ENCODE measurements at regions not wholly inside any gene's neighbourhood (a gene's known extent, or its start where the extent isn't known, plus 50 kb on each side); places are given as distances from the start of the nearest gene placed in this dataset.
"Not testable (repeated sequence)": the region's sequence is repeated elsewhere in the genome, so short reads cannot be mapped to it uniquely, and the experiment has no call there.

GRCh38 chr11:49499117-49499516, 290.7 kb upstream of the FOLH1 start:
- Histone ChIP-seq H3K4me3 (no peak overlapping the region), H3K36me3 (no peaks in the 10 kb centered on the region), H3K27me3 (no peaks in the 10 kb centered on the region), H3K9me3 (peaks cover 0 to 7% (median 0%) of the 10 kb centered on the region in 4 donors), H3K27ac (no peak overlapping the region), H3K4me1 (no peaks in the 10 kb centered on the region)
- WGBS, 2 donors: 58 to 61% methylated on average over 3 of the region's 3 CpGs
- TF ChIP-seq CTCF (IDR thresholded peaks at IDR 0.05) (no peak), EP300 (IDR thresholded peaks at IDR 0.05) (no peak), POLR2A (IDR thresholded peaks at IDR 0.05) (no peak)
- DNase-seq (ENCODE audit: low spot score in 2 of 2): no peak

DNA sequence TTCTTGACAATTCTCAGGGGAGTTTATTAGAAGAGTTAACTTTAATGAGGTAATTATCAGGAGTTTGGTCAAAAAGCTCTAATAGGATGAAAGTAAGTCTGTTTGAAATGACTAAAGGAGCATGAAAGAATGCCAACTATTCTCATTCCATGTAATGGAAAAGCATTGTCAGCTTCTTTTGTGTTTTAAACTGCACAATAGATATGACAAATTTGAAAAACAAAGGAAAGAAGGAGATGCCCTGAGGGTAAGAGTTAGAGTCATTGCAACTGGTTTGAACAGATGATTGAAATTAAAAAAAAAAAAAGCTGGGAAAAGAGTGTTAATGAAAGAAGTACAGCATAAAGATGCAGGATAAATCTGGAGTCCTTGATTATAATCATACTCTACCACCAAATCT, 296.8 kb upstream of the FOLH1 start:
- Histone ChIP-seq H3K27me3 (no peaks in the 10 kb centered on the region), H3K4me3 (no peak overlapping the region), H3K36me3 (no peaks in the 10 kb centered on the region), H3K4me1 (no peaks in the 10 kb centered on the region), H3K9me3 (peaks cover 0 to 7% (median 0%) of the 10 kb centered on the region in 4 donors), H3K27ac (no peak overlapping the region)
- TF ChIP-seq POLR2A (IDR thresholded peaks at IDR 0.05) (no peak), EP300 (IDR thresholded peaks at IDR 0.05) (no peak), CTCF (IDR thresholded peaks at IDR 0.05) (no peak)
- DNase-seq (ENCODE audit: low spot score in 2 of 2): no peak

- not testable (repeated sequence) for H3K27me3 ChIP-seq, H3K4me3 ChIP-seq, H3K27ac ChIP-seq, H3K36me3 ChIP-seq, H3K4me1 ChIP-seq, H3K9me3 ChIP-seq
- DNase-seq (ENCODE audit: low spot score in 2 of 2): peak in 1 of 2 donors; percentile 19
- peak; percentile 46 to 57 (median 50) for TF ChIP-seq CTCF (IDR thresholded peaks at IDR 0.05)
- 18 to 20% methylated on average over 1 of the region's 1 CpG for WGBS, 2 donors
Measured at GRCh38 chr11:49526240-49526829, 317.9 kb upstream of the FOLH1 start.

DNA sequence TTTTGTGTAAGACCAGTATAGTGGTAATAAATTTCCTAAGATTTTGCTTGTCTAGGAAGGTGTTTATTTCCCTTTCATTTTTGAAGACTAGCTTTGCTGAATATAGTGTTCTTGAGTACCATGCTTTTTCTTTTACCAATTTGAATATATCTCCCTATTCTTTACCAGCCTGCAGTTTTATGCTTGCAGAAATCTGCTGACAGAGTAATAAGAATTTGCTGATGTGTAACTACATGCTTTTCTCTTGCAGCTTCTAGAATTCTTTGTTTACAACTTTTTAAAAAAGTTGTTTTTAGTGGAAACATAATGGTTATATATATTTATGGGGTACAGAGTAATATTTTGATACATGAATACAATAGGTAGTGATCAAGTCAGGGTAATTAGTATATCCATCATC, 324.8 kb upstream of the FOLH1 start:
- H3K4me3 ChIP-seq: no peak overlapping the region
- no peaks in the 10 kb centered on the region for H3K27me3 ChIP-seq
- H3K9me3 ChIP-seq: no peaks in the 10 kb centered on the region
- no peak overlapping the region for H3K27ac ChIP-seq
- no peaks in the 10 kb centered on the region for H3K4me1 ChIP-seq
- no peaks in the 10 kb centered on the region for H3K36me3 ChIP-seq
- TF ChIP-seq EP300 (IDR thresholded peaks at IDR 0.05): no peak
- no peak for TF ChIP-seq CTCF (IDR thresholded peaks at IDR 0.05)
- no peak for TF ChIP-seq POLR2A (IDR thresholded peaks at IDR 0.05)
- DNase-seq (ENCODE audit: low spot score in 2 of 2): no peak

GRCh38 chr11:49538927-49539326, 330.5 kb upstream of the FOLH1 start:
- H3K36me3 ChIP-seq; DNase-seq (ENCODE audit: low spot score in 2 of 2); H3K27me3 ChIP-seq; H3K4me1 ChIP-seq; H3K4me3 ChIP-seq; H3K9me3 ChIP-seq; H3K27ac ChIP-seq: not testable (repeated sequence)
- 88 to 89% methylated on average over 4 of the region's 4 CpGs for WGBS, 2 donors

- not testable (repeated sequence) for DNase-seq (ENCODE audit: low spot score in 2 of 2); H3K27me3 ChIP-seq; H3K36me3 ChIP-seq; H3K9me3 ChIP-seq; H3K4me1 ChIP-seq; H3K27ac ChIP-seq; H3K4me3 ChIP-seq
- WGBS, 2 donors: 9 to 25% methylated on average over 18 to 33 of the region's 42 CpGs
Measured at GRCh38 chr11:49558261-49558847, 350.0 kb upstream of the FOLH1 start.

DNA sequence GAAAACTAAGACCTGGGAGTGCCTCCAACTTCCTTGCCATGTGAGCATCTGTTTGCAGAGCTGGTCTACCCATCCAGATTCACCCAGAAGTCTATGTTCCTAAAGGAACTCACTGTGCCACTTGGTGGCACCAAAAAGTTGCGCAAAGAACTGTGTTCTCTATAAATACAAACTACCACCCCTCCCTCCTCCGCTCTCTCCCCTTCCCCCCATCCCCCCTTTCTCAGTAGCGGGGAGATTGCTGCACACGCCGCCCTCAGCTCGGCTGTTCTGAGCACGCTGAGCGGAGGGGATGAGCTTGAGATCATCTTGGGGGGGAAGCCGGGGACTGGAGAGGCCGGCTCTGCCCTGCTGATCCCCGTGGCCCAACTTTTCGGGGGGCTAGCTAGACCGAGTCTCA, 352.2 kb upstream of the FOLH1 start:
- 19 to 27% methylated on average over 9 to 13 of the region's 13 CpGs for WGBS, 2 donors
- not testable (repeated sequence) for DNase-seq (ENCODE audit: low spot score in 2 of 2)

GRCh38 chr11:49561240-49561880, 353.0 kb upstream of the FOLH1 start:
- not testable (repeated sequence) for H3K4me3 ChIP-seq; H3K9me3 ChIP-seq; H3K27me3 ChIP-seq; H3K36me3 ChIP-seq; H3K4me1 ChIP-seq; H3K27ac ChIP-seq; DNase-seq (ENCODE audit: low spot score in 2 of 2)
- 21 to 32% methylated on average over 19 to 27 of the region's 27 CpGs for WGBS, 2 donors

More for the DNA sequence above, 352.2 kb upstream of the FOLH1 start:
- not testable (repeated sequence) for H3K27ac ChIP-seq, H3K4me1 ChIP-seq, H3K9me3 ChIP-seq, H3K27me3 ChIP-seq, H3K4me3 ChIP-seq, H3K36me3 ChIP-seq

DNA sequence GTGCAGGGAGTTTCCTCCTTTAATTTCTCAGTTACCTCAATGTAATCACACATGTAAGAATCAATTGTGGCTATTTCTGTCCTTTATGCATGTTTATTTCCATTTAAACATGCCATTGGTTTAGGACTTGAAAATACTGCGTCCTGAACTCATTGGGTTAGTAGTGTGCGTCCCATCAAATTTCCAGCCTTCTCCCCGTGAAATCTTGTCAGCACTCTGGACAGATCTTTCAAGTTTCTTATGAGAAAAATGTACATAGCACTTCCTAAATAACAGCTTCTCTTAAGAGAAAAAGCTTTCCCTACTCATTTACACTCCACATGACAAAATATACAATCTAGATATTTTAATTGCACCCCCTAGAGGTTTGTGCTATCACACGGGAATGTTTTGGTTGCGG, 353.9 kb upstream of the FOLH1 start:
- not testable (repeated sequence) for DNase-seq (ENCODE audit: low spot score in 2 of 2); H3K9me3 ChIP-seq; H3K27ac ChIP-seq; H3K27me3 ChIP-seq; H3K4me3 ChIP-seq; H3K36me3 ChIP-seq; H3K4me1 ChIP-seq
- 65 to 72% methylated on average over 5 of the region's 5 CpGs for WGBS, 2 donors
